Vagina (tissue), 2 donors: ENCODE measurements at regions not wholly inside any gene's neighbourhood (a gene's known extent, or its start where the extent isn't known, plus 50 kb on each side); places are given as distances from the start of the nearest gene placed in this dataset.
"Not testable (repeated sequence)": the region's sequence is repeated elsewhere in the genome, so short reads cannot be mapped to it uniquely, and the experiment has no call there.

Experiments
- POLR2A ChIP-seq, 2 donors: fragments of 450-650 bp; IDR thresholded peaks; one replicate each; pipeline ENCODE4 v1.6.1; 2017; ENCODE audit warnings: antibody characterized with exemption in 2 of 2, mild to moderate bottlenecking in 2 of 2, moderate library complexity in 2 of 2
- TF ChIP-seq, protein P1 (sequence below), 3 experiments: fragments of 450-650 bp in 2 of 3; fragments of 200-600 bp in 1 of 3; sonication (generic) in 1 of 3; IDR thresholded peaks; one replicate each; pipeline ENCODE4 v1.5.1; 2017 to 2019; ENCODE audit warnings: antibody characterized with exemption in 3 of 3, mild to moderate bottlenecking in 2 of 3, moderate library complexity in 2 of 3

- not testable (repeated sequence) for TF ChIP-seq POLR2A (IDR thresholded peaks at IDR 0.05)
- TF ChIP-seq, protein P1, sequence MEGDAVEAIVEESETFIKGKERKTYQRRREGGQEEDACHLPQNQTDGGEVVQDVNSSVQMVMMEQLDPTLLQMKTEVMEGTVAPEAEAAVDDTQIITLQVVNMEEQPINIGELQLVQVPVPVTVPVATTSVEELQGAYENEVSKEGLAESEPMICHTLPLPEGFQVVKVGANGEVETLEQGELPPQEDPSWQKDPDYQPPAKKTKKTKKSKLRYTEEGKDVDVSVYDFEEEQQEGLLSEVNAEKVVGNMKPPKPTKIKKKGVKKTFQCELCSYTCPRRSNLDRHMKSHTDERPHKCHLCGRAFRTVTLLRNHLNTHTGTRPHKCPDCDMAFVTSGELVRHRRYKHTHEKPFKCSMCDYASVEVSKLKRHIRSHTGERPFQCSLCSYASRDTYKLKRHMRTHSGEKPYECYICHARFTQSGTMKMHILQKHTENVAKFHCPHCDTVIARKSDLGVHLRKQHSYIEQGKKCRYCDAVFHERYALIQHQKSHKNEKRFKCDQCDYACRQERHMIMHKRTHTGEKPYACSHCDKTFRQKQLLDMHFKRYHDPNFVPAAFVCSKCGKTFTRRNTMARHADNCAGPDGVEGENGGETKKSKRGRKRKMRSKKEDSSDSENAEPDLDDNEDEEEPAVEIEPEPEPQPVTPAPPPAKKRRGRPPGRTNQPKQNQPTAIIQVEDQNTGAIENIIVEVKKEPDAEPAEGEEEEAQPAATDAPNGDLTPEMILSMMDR (IDR thresholded peaks at IDR 0.05): not testable (repeated sequence)
Observed at GRCh38 chr5:25289766-25290165, 645.0 kb upstream of the CDH10 start.
